ENCODE measurements at regions not wholly inside any gene's neighbourhood (a gene's known extent, or its start where the extent isn't known, plus 50 kb on each side); places are given as distances from the start of the nearest gene placed in this dataset.

DNA sequence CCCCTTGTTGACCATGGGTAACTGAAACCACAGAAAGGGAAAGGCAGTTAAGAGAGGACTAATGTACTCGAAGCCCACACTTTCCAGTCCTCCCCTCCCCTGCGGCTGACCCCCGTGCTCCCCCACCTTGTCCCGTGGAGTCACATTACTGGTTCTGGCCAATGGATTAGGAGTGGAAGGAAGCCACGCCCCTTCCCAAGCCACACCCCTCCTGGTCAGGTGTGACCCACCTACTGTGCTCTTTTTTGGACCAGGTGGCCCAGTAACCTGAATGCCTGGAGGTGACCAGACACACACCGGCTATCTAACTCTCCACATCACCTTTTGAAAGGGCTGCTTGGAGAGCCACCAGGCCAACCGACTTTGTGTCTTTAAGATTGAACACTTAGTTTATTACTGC is 109.3 kb upstream of the MSX1 start:
- Histone ChIP-seq H3K27me3 (no peaks in the 10 kb centered on the region), H3K4me1 (no peaks in the 10 kb centered on the region), H3K9me3 (no peaks in the 10 kb centered on the region), H3K27ac (no peak overlapping the region), H3K4me3 (no peak overlapping the region), H3K36me3 (no peaks in the 10 kb centered on the region)
- intact Hi-C loops (cut with DNase I; ENCODE audit: low total_unique reads), result no loop called here
- DNase-seq, result no peak
- no peak for TF ChIP-seq POLR2A (IDR thresholded peaks at IDR 0.05)
- TF ChIP-seq, protein P1, sequence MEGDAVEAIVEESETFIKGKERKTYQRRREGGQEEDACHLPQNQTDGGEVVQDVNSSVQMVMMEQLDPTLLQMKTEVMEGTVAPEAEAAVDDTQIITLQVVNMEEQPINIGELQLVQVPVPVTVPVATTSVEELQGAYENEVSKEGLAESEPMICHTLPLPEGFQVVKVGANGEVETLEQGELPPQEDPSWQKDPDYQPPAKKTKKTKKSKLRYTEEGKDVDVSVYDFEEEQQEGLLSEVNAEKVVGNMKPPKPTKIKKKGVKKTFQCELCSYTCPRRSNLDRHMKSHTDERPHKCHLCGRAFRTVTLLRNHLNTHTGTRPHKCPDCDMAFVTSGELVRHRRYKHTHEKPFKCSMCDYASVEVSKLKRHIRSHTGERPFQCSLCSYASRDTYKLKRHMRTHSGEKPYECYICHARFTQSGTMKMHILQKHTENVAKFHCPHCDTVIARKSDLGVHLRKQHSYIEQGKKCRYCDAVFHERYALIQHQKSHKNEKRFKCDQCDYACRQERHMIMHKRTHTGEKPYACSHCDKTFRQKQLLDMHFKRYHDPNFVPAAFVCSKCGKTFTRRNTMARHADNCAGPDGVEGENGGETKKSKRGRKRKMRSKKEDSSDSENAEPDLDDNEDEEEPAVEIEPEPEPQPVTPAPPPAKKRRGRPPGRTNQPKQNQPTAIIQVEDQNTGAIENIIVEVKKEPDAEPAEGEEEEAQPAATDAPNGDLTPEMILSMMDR (IDR thresholded peaks at IDR 0.05), result no peak

DNA sequence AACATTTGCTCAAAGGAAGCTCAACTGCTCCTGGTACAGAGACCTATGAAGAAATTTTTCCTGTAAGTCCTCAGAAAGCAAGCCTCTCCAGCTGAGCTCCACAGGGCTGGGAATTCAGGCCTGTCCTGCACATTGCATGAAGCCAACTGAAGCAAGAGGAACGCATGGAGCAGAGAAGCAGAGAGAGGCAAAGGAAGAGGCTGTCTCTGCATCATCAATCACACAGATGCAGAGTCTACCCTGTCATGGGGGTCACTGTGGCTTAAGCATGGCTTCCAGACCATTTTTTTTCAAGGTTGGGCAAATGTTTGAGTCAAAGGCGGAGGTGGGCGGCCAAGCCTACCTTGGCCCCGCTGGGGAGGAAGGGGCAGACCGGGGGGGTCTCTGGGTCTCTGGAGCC is 110.3 kb upstream of the MSX1 start:
- DNase-seq, result no peak
- intact Hi-C loops (cut with DNase I; ENCODE audit: low total_unique reads), result no loop called here
- Histone ChIP-seq H3K36me3 (no peaks in the 10 kb centered on the region), H3K9me3 (no peaks in the 10 kb centered on the region), H3K4me3 (no peak overlapping the region), H3K27ac (no peak overlapping the region), H3K4me1 (no peaks in the 10 kb centered on the region), H3K27me3 (no peaks in the 10 kb centered on the region)
- TF ChIP-seq POLR2A (IDR thresholded peaks at IDR 0.05), result no peak
- TF ChIP-seq, protein P1 (IDR thresholded peaks at IDR 0.05), result no peak

GRCh38 chr4:4746444-4746843 is 113.0 kb upstream of the MSX1 start:
- no peaks in the 10 kb centered on the region for H3K27me3 ChIP-seq
- intact Hi-C loops (cut with DNase I; ENCODE audit: low total_unique reads), result no loop called here
- H3K27ac ChIP-seq, result no peak overlapping the region
- no peak for TF ChIP-seq POLR2A (IDR thresholded peaks at IDR 0.05)
- TF ChIP-seq, protein P1 (IDR thresholded peaks at IDR 0.05), result no peak
- DNase-seq, result no peak
- H3K4me1 ChIP-seq, result no peaks in the 10 kb centered on the region
- no peak overlapping the region for H3K4me3 ChIP-seq
- no peaks in the 10 kb centered on the region for H3K36me3 ChIP-seq
- no peaks in the 10 kb centered on the region for H3K9me3 ChIP-seq

DNA sequence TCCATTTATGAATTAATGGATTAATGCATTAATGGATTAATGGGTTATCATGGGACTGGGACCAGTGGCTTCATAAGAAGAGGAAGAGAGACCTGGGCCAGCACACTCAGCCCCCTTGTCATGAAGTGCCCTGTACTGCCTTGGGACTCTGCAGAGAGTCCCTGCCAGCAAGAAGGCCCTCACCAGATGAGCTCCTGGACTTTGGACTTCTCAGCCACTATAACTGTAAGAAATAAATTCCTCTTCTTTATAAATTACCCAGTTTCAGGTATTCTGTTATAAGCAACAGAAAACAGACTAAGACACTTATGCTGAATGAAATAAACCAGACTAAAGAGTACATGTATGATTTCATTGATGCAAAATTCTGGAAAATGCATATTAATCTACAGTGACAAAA is 119.4 kb upstream of the MSX1 start:
- DNase-seq, result no peak
- H3K36me3 ChIP-seq, result no peaks in the 10 kb centered on the region
- no peak overlapping the region for H3K4me3 ChIP-seq
- no peak overlapping the region for H3K27ac ChIP-seq
- H3K9me3 ChIP-seq, result no peaks in the 10 kb centered on the region
- intact Hi-C loops (cut with DNase I; ENCODE audit: low total_unique reads), result no loop called here
- TF ChIP-seq, protein P1 (IDR thresholded peaks at IDR 0.05), result no peak
- TF ChIP-seq POLR2A (IDR thresholded peaks at IDR 0.05), result no peak
- no peaks in the 10 kb centered on the region for H3K4me1 ChIP-seq
- H3K27me3 ChIP-seq, result no peaks in the 10 kb centered on the region

DNA sequence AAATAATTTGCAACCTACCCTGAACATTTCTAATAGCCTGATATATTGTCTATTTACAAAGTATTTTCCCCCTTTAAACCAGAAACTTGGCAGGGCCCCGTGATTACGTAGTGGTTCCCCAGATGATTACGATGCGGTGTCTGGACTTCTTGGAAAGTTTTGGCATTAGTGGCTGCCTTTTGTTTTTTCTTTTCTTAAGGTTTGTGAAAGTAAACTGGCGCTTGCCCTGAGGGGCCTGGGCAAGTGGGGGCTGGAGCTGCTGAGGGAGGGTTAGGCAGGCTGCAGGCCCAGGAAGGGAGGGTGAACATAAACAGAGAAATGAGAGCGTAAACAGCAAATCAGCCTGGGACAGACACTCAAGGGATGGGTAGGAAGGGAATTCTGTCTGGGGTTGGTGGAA is 123.6 kb upstream of the MSX1 start:
- TF ChIP-seq, protein P1 (IDR thresholded peaks at IDR 0.05), result no peak
- no peak for TF ChIP-seq POLR2A (IDR thresholded peaks at IDR 0.05)
- no peaks in the 10 kb centered on the region for H3K9me3 ChIP-seq
- DNase-seq, result peak; percentile 63 to 67
- no peak overlapping the region for H3K4me3 ChIP-seq
- H3K36me3 ChIP-seq, result no peaks in the 10 kb centered on the region
- no peaks in the 10 kb centered on the region for H3K27me3 ChIP-seq
- H3K27ac ChIP-seq, result peak overlapping the region in 1 of 2 donors; percentile 15
- H3K4me1 ChIP-seq, result no peaks in the 10 kb centered on the region
- intact Hi-C loops (cut with DNase I; ENCODE audit: low total_unique reads), result no loop called here
